PFSK-1 (cell line): ENCODE measurements at regions not wholly inside any gene's neighbourhood (a gene's known extent, or its start where the extent isn't known, plus 50 kb on each side); places are given as distances from the start of the nearest gene placed in this dataset.

Experiments
- FOXP2 ChIP-seq: optimal IDR thresholded peaks from 2 replicates; pipeline ENCODE3; 2011; ENCODE audit warnings: borderline replicate concordance, control low read depth, inconsistent platforms; ENCODE audit not compliant: insufficient read depth; ENCODE audit errors: extremely low read length, extremely low read depth
- POLR2AphosphoS5 ChIP-seq: IDR thresholded peaks from 2 replicates; pipeline ENCODE4 v1.6.1; 2012; ENCODE audit warnings: low read depth, mild to moderate bottlenecking, control low read depth, low read length, moderate library complexity
- REST ChIP-seq, 2 experiments: IDR thresholded peaks; 2 replicates each; pipeline versions ENCODE4 v1.6.1 to v1.8.0; 2011 to 2012; ENCODE audit warnings: low read depth in 2 of 2, low read length in 2 of 2, control low read depth in 1 of 2, inconsistent platforms in 1 of 2, mild to moderate bottlenecking in 1 of 2, moderate library complexity in 1 of 2; ENCODE audit not compliant: insufficient read depth in 1 of 2
- SIN3A ChIP-seq: IDR thresholded peaks from 2 replicates; pipeline ENCODE4 v1.6.1; 2012; ENCODE audit warnings: mild to moderate bottlenecking, low read length, moderate library complexity, borderline replicate concordance; ENCODE audit not compliant: insufficient read depth
- TAF1 ChIP-seq: IDR thresholded peaks from 2 replicates; pipeline ENCODE4 v1.6.1; 2012; ENCODE audit warnings: low read length, control low read depth, borderline replicate concordance; ENCODE audit not compliant: insufficient read depth

- no peak for TF ChIP-seq SIN3A
These were observed 412.1 kb upstream of the ADAMTSL1 start for GRCh38 chr9:18061856-18062255.

DNA sequence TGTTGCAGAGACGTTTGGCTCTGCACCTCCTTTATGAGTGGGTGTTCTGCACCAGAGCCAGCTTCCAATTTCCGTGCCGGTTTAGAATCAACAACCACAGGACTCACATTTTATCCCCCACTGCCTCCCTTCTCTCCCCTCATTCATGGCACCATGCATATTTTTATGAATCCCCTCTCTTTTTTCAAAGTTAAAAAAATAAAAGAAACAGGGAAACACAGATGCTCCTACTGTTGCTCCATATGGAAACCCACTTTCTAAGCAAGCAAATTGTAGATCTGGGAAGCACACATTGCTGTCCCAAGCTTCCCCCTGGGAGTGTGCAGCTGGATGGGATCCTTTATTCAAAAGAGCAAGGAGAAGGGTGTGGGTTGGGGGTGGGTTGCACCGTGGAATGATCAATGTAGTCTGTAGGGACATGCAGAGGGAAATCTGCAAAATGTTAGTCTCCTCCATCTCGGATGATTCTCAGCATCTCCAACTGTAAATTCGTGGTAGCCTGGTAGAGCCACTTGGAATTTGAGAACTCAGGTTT, 410.0 kb upstream of the ADAMTSL1 start:
- TF ChIP-seq POLR2AphosphoS5 (no peak), SIN3A (no peak), REST (IDR thresholded peaks at IDR 0.05; ENCODE audit: insufficient read depth in 1 of 2, low read depth in 2 of 2, low read length in 2 of 2) (no peak), FOXP2 (no peak), TAF1 (no peak)

- TF ChIP-seq REST (IDR thresholded peaks at IDR 0.05; ENCODE audit: insufficient read depth in 1 of 2, low read depth in 2 of 2, low read length in 2 of 2) (no peak), SIN3A (no peak), FOXP2 (no peak), POLR2AphosphoS5 (no peak), TAF1 (no peak)
These were observed 406.3 kb upstream of the ADAMTSL1 start for GRCh38 chr9:18067548-18068120.

DNA sequence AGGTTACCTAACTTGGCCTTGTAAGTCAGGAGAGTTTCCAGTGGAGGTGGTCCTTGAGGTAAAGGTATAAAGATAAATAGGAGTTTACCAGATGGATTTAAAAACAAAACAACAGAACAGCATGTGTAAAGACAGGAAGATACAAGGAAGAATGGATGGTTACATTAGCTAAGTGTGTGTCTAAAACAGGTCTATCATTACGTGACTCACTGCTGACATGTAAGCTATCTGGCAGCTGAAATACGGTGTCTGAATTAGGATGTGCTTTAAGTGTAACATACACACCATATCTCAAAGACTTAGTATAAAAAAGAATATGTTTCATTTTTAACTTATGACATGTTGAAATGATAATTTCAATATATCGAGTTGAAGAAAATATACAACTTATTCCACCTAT, 405.1 kb upstream of the ADAMTSL1 start:
- TF ChIP-seq TAF1 (no peak), FOXP2 (no peak), POLR2AphosphoS5 (no peak), SIN3A (no peak), REST (IDR thresholded peaks at IDR 0.05; ENCODE audit: insufficient read depth in 1 of 2, low read depth in 2 of 2, low read length in 2 of 2) (no peak)

GRCh38 chr9:18071651-18072060, 402.3 kb upstream of the ADAMTSL1 start:
- TF ChIP-seq TAF1 (no peak), REST (IDR thresholded peaks at IDR 0.05; ENCODE audit: insufficient read depth in 1 of 2, low read depth in 2 of 2, low read length in 2 of 2) (no peak), POLR2AphosphoS5 (no peak), SIN3A (no peak), FOXP2 (no peak)
